ENCODE measurements at regions not wholly inside any gene's neighbourhood (a gene's known extent, or its start where the extent isn't known, plus 50 kb on each side); places are given as distances from the start of the nearest gene placed in this dataset.
A peak's percentile ranks its signal among the peaks of the same experiment; 100 is the strongest.

DNA sequence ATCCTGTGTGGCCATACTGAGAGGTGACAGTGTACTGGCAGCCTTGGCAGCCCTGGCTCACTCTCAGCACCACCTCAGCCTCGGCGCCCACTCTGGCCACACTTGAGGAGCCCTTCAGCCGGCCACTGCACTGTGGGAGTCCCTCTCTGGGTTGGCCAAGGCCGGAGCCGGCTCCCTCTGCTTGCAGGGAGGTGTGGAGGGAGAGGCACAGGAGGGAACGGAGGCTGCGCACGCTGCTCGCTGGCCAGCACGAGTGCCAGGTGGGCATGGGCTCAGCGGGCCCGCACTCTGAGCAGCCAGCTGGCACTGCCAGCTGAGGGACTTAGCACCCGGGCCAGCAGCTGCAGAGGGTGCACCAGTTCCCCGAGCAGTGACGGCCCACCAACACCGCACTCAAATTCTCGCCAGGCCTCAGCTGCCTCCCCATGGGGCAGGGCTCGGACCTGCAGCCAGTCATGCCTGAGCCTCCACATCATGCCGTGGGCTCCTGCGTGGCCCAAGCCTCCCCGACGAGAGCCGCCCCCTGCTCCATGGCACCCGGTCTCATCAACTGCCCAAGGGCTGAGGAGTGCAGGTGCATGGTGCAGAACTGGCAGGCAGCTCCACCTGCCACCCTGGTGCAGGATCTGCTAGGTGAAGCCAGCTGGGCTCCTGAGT, 184.4 kb upstream of the TOX3 start:
- H3K27ac ChIP-seq = no peak overlapping the region
- TF ChIP-seq, protein P1, sequence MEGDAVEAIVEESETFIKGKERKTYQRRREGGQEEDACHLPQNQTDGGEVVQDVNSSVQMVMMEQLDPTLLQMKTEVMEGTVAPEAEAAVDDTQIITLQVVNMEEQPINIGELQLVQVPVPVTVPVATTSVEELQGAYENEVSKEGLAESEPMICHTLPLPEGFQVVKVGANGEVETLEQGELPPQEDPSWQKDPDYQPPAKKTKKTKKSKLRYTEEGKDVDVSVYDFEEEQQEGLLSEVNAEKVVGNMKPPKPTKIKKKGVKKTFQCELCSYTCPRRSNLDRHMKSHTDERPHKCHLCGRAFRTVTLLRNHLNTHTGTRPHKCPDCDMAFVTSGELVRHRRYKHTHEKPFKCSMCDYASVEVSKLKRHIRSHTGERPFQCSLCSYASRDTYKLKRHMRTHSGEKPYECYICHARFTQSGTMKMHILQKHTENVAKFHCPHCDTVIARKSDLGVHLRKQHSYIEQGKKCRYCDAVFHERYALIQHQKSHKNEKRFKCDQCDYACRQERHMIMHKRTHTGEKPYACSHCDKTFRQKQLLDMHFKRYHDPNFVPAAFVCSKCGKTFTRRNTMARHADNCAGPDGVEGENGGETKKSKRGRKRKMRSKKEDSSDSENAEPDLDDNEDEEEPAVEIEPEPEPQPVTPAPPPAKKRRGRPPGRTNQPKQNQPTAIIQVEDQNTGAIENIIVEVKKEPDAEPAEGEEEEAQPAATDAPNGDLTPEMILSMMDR (conservative IDR thresholded peaks at IDR 0.05) = no peak

DNA sequence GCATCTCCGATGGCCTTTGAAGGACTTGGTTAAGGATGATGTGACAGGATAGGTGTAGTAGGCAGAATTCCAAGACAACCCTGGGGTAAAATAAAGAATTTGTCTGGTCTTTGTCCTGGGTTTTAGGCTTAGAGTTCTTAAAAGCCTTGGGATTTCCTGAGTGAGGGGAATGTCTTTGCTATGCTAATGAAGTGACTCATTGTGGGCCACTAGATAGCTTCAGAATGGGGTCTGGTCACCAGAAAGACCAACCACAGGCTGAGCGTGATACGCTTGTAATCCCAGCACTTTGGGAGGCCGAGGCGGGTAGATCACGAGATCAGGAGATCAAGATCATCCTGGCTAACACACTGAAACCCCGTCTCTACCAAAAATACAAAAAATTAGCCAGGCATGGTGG, 182.8 kb upstream of the TOX3 start:
- TF ChIP-seq, protein P1 (conservative IDR thresholded peaks at IDR 0.05) = no peak
- no peak overlapping the region for H3K27ac ChIP-seq

DNA sequence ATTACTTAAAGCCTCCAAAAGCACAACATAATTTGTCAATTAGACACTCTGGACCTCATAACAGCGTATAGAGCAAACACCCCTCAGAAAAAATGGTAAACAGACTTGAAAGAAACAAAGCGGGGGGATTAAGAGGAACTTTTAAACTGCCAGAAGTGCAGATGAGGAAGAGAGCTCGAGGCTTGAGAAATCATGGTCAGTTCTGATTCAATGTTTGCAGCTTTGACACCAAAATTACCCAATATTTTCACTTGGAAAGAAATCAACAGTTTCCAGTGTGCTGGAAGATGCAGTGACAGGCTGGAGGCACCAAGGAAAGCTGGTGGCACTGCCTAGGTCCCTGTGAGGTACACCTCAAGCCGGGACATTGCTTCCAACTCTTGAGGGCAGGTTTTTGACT, 180.9 kb upstream of the TOX3 start:
- H3K27ac ChIP-seq = no peak overlapping the region
- TF ChIP-seq, protein P1 (conservative IDR thresholded peaks at IDR 0.05) = no peak

DNA sequence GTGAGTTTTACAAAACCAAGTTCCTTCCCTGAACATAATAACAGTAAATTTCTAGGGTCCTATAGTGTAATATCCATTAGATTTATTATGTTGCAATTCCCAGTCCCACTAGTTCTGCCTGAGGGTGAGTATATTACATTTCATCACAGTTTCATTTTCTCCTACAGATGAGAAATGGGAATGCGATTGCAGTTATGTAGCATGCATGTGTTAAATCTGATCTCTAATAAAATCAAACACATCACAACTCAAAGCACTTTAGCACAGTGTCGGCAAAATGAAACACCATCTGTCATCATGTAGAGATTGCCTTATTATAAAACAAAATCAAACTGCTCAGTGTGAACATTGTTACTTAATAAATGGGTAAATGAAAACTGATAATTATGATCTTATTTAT, 180.5 kb upstream of the TOX3 start:
- TF ChIP-seq, protein P1 (conservative IDR thresholded peaks at IDR 0.05) = no peak
- no peak overlapping the region for H3K27ac ChIP-seq

DNA sequence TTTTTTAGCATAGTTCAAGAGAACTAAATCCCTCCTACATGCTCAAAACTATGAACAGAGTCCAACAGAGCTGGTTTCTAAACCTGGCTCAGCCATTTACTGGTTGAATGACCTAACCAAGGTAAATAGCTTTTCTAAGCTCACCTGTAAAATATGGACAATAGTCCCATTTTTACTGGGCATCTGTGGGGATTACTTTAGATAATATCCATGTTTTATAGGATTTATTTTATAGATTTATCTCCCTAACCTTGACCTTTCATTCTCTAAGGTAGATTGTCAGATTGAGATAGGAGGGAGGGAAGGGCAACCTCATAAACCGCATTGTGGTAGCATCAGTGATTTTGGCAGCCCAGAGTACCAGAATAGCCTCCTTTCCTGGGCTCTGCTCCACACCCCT, 178.5 kb upstream of the TOX3 start:
- peak overlapping the region; percentile 60 for H3K27ac ChIP-seq
- TF ChIP-seq, protein P1 (conservative IDR thresholded peaks at IDR 0.05) = no peak

DNA sequence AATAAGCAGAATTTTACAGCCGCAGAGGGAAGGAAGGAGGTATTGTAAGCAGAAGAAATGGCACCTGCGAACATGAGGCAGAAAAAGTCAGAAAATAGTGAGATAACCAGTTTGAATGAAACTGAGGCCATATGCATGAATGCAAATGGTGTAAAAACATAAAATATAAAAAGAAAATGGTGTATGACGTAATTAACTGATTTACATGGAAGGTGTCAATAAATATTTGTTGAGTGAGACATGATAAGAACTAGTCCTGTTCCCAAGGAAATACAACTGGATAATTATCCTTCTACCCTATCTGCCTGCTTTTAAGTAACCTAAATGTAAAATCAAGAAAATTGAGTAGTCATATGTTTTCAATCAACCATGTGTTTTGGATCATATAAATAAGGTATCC, 178.1 kb upstream of the TOX3 start:
- peak overlapping the region; percentile 60 for H3K27ac ChIP-seq
- TF ChIP-seq, protein P1 (conservative IDR thresholded peaks at IDR 0.05) = no peak

DNA sequence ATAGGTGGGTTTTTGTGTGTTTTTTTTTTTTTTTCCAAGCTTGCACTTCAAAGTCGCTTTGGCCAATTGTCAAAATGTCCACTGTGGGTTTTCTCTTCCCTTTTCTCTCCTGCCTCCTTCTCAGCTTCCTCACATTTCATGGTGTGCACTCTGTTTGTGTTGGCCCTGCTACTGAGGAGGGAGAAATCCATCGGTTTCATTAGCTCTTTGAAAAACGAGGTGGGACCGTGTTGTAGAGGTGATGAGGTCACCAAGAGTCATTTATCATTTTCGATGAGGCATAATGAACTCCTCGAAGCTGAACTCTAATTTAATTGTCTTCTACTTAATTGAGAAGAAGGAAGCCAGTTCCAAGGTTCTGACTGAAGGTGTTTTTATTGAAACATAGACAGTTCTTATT, 174.4 kb upstream of the TOX3 start:
- TF ChIP-seq, protein P1 (conservative IDR thresholded peaks at IDR 0.05) = no peak

More for the DNA sequence above, 174.4 kb upstream of the TOX3 start:
- H3K27ac ChIP-seq = peak overlapping the region; percentile 61
